Testis (tissue), 2 donors: ENCODE measurements at regions not wholly inside any gene's neighbourhood (a gene's known extent, or its start where the extent isn't known, plus 50 kb on each side); places are given as distances from the start of the nearest gene placed in this dataset.
A peak's percentile ranks its signal among the peaks of the same experiment; 100 is the strongest.
"Not testable (repeated sequence)": the region's sequence is repeated elsewhere in the genome, so short reads cannot be mapped to it uniquely, and the experiment has no call there.

ENCODE experiments used
- DNase-seq: peaks from one replicate; pipeline ENCODE4 v3.0.0-alpha.2; 2019
- H3K27ac ChIP-seq, 2 donors: fragments of 200-600 bp; sonication (generic); one replicate each; pipeline ENCODE4 v1.5.1; 2019
- H3K27me3 ChIP-seq: fragments of 200-600 bp; sonication (generic); one replicate; pipeline ENCODE4 v1.5.1; 2019
- H3K36me3 ChIP-seq: fragments of 200-600 bp; sonication (generic); one replicate; pipeline ENCODE4 v1.5.1; 2017; ENCODE audit warnings: low read depth; ENCODE audit errors: missing control alignments
- H3K4me1 ChIP-seq: fragments of 200-600 bp; sonication (generic); one replicate; pipeline ENCODE4 v1.5.1; 2019
- H3K4me3 ChIP-seq, 2 donors: fragments of 200-600 bp; sonication (generic); one replicate each; pipeline ENCODE4 v1.5.1; 2017 to 2019
- H3K9me3 ChIP-seq: fragments of 200-600 bp; sonication (generic); one replicate; pipeline ENCODE4 v1.5.1; 2017
- POLR2A ChIP-seq: fragments of 450-650 bp; IDR thresholded peaks from one replicate; pipeline ENCODE4 v1.6.1; 2017; ENCODE audit warnings: antibody characterized with exemption, mild to moderate bottlenecking, moderate library complexity
- WGBS, 2 donors: methylation state at CpG; one replicate each; pipeline ENCODE4 v1.1.5; 2018; 5-methylcytosine and 5-hydroxymethylcytosine counted together
- intact Hi-C: fragments of 100-400 bp; cut with DNase I; formaldehyde crosslinking; loops from one replicate; pipeline ENCODE4 v1.15.1; 2023; ENCODE audit warnings: low total_unique reads
- TF ChIP-seq, protein P1 (sequence below), 3 experiments: fragments of 450-650 bp in 2 of 3; fragments of 200-600 bp in 1 of 3; sonication (generic) in 1 of 3; IDR thresholded peaks; one replicate each; pipeline ENCODE4 v1.5.1; 2016 to 2019; ENCODE audit warnings: antibody characterized with exemption in 3 of 3, mild to moderate bottlenecking in 2 of 3, moderate library complexity in 1 of 3

DNA sequence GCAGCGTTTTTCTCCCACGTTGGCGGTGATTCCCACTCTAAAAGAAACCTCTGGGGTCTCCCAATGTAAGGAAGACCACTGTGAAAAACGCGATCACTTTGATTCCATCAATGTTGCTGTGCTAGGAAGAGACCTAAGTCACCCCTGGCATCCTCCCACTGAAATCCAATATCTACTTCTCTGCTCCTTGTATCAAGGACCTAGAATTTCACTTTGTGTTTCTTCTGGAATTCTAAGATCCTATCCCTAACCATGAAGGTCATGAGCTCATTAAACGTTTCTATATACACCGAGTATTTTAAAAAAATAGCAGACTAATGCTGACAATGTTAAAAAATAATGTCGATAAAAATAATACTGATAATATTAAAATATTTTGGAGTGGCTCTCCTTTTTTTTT, 118.8 kb upstream of the MYO10 start:
- DNase-seq: no peak
- H3K27ac ChIP-seq: no peak overlapping the region
- no peaks in the 10 kb centered on the region for H3K27me3 ChIP-seq
- 63 to 67% methylated on average over 8 of the region's 8 CpGs for WGBS, 2 donors
- no peak for TF ChIP-seq POLR2A
- TF ChIP-seq, protein P1, sequence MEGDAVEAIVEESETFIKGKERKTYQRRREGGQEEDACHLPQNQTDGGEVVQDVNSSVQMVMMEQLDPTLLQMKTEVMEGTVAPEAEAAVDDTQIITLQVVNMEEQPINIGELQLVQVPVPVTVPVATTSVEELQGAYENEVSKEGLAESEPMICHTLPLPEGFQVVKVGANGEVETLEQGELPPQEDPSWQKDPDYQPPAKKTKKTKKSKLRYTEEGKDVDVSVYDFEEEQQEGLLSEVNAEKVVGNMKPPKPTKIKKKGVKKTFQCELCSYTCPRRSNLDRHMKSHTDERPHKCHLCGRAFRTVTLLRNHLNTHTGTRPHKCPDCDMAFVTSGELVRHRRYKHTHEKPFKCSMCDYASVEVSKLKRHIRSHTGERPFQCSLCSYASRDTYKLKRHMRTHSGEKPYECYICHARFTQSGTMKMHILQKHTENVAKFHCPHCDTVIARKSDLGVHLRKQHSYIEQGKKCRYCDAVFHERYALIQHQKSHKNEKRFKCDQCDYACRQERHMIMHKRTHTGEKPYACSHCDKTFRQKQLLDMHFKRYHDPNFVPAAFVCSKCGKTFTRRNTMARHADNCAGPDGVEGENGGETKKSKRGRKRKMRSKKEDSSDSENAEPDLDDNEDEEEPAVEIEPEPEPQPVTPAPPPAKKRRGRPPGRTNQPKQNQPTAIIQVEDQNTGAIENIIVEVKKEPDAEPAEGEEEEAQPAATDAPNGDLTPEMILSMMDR (IDR thresholded peaks at IDR 0.05): no peak
- no peaks in the 10 kb centered on the region for H3K36me3 ChIP-seq
- H3K4me3 ChIP-seq: no peak overlapping the region
- H3K4me1 ChIP-seq: peaks cover 12% of the 10 kb centered on the region
- no peaks in the 10 kb centered on the region for H3K9me3 ChIP-seq
- intact Hi-C loops: no loop called here

DNA sequence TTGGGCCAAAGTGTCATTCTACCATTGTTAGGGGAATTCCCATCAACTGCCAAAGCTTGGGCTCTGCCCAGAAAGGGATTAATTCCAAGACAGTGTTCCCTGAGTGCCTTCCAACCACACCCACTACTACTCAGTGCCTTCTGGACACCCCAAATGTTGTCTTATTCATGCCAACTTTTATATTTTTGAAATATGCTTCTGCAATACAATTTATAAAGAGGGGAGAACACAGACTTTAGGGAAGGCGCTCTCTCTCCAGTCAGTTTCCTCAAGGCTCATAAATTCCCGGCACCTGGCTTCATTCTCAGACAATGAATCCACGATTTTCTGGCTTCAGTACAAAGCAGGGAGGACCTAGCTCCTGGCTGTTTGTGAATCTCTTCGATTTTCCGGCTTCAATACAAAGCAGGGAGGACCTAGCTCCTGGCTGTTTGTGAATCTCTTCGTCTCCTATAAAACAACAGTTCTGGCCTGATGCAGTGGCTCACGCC, 120.1 kb upstream of the MYO10 start:
- Histone ChIP-seq H3K9me3 (no peaks in the 10 kb centered on the region), H3K4me1 (peaks cover 12% of the 10 kb centered on the region), H3K27me3 (no peaks in the 10 kb centered on the region), H3K4me3 (no peak overlapping the region), H3K27ac (no peak overlapping the region), H3K36me3 (no peaks in the 10 kb centered on the region)
- TF ChIP-seq, protein P1 (IDR thresholded peaks at IDR 0.05): no peak
- intact Hi-C loops: no loop called here
- DNase-seq: no peak
- WGBS, 2 donors: 67 to 79% methylated on average over 7 of the region's 7 CpGs

DNA sequence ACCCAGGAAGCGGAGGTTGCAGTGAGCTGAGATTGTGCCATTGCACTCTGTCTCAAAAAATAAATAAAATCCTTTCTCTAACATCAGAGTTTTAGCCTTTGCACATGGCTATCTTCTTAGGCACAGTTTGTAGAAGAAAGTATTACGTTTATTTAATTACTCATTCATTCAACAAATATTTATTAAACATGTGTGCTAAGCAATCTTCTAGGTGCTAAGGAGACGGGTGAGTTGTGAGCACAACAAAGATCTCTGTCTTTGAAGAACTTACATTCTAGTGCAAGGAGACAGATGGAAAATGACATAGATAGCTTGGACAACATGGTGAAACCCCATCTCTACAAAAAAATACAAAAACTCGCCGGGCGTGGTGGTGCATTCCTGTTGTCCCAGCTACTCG, 122.3 kb upstream of the MYO10 start:
- no peaks in the 10 kb centered on the region for H3K36me3 ChIP-seq
- intact Hi-C loops: no loop called here
- TF ChIP-seq, protein P1 (IDR thresholded peaks at IDR 0.05): no peak
- TF ChIP-seq POLR2A: no peak
- H3K27ac ChIP-seq: peak overlapping the region in 1 of 2 donors; percentile 16
- H3K27me3 ChIP-seq: no peaks in the 10 kb centered on the region
- H3K4me1 ChIP-seq: peaks cover 12% of the 10 kb centered on the region
- no peak for DNase-seq
- WGBS, 2 donors: 82% methylated on average over 7 of the region's 7 CpGs
- H3K9me3 ChIP-seq: no peaks in the 10 kb centered on the region
- H3K4me3 ChIP-seq: no peak overlapping the region

DNA sequence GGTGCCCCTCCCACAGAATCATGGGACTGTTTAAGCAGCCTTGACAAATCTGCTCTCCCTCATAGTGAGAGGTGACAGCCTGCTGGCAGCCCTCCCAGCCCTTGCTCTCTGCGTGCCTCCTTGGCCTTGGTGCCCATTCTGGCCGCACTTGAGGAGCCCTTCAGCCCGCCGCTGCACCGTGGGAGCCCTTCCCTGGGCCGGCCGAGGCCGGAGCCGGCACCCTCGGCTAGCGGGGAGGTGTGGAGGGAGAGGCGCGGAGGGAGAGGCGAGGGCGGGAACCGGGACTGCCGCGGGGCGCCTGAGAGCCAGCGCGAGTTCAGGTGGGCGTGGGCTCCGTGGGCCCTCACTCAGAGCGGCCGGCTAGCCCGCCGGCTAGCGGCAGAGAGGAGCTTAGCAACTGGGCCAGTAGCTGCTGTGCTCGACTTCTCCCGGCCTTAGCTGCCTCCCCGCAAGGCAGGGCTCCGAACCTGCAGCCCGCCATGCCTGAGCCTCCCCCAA, 125.9 kb upstream of the MYO10 start:
- 57 to 68% methylated on average over 7 to 33 of the region's 33 CpGs for WGBS, 2 donors
- intact Hi-C loops: no loop called here
- Histone ChIP-seq H3K4me1 (peaks cover 31% of the 10 kb centered on the region), H3K27ac (peak overlapping the region; percentile 55 to 63), H3K4me3 (peak overlapping the region; percentile 7 to 30), H3K9me3 (no peaks in the 10 kb centered on the region), H3K36me3 (no peaks in the 10 kb centered on the region), H3K27me3 (no peaks in the 10 kb centered on the region)
- peak; percentile 52 for DNase-seq
- TF ChIP-seq POLR2A: no peak
- TF ChIP-seq, protein P1 (IDR thresholded peaks at IDR 0.05): no peak

DNA sequence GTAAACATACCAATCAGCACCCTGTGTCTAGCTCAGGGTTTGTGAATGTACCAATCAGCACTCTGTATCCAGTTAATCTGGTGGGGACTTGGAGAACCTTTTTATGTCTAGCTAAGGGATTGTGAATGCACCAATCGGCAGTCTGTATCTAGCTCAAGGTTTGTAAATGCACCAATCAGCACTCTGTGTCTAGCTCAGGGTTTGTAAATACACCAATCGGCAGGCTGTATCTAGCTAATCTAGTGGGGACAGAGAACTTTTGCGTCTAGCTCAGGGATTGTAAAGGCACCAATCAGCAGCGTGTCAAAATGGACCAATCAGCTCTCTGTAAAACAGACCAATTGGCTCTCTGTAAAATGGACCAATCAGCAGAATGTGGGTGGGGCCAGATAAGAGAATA, 126.7 kb upstream of the MYO10 start:
- peak; percentile 69 for DNase-seq
- H3K36me3 ChIP-seq, H3K9me3 ChIP-seq, H3K27ac ChIP-seq, H3K27me3 ChIP-seq, H3K4me3 ChIP-seq, intact Hi-C loops: not testable (repeated sequence)
- WGBS, 2 donors: 86 to 93% methylated on average over 4 of the region's 4 CpGs
- H3K4me1 ChIP-seq: peaks cover 23% of the 10 kb centered on the region
